ENCODE measurements at regions not wholly inside any gene's neighbourhood (a gene's known extent, or its start where the extent isn't known, plus 50 kb on each side); places are given as distances from the start of the nearest gene placed in this dataset.

- TF ChIP-seq GATA3 (IDR thresholded peaks at IDR 0.05; ENCODE audit: low read depth, low read length) (no peak), GATA2 (IDR thresholded peaks at IDR 0.05; ENCODE audit: low read depth, low read length) (no peak)
Measured at GRCh38 chr22:27609451-27609888, 192.1 kb downstream of the MN1 start.

GRCh38 chr22:27610863-27611786 is 190.4 kb downstream of the MN1 start:
- TF ChIP-seq GATA3 (IDR thresholded peaks at IDR 0.05; ENCODE audit: low read depth, low read length) (no peak), GATA2 (IDR thresholded peaks at IDR 0.05; ENCODE audit: low read depth, low read length) (no peak)

DNA sequence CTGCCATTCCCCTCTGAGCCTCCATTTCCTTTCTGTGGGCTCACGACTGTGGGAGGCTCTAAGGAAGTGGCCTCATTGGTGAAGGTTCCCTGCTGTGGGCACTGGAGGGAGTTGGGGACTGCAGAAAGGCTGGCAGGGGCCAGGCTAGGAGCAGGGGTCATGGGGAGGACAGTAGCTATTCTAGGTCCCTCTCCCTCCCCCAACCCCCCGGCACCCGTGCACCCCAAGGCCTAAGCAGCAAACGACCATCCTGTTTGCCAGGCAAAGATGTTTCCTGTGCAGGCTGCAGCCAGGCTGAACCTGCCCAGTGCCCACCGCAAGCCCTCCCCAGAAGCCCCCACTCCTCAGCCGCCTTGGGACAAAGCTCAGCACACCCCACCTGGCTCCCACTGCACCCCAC is 189.4 kb downstream of the MN1 start:
- no peak for TF ChIP-seq GATA2 (IDR thresholded peaks at IDR 0.05; ENCODE audit: low read depth, low read length)
- TF ChIP-seq GATA3 (IDR thresholded peaks at IDR 0.05; ENCODE audit: low read depth, low read length) = no peak

- TF ChIP-seq GATA3 (IDR thresholded peaks at IDR 0.05; ENCODE audit: low read depth, low read length) (no peak), GATA2 (IDR thresholded peaks at IDR 0.05; ENCODE audit: low read depth, low read length) (no peak)
Measured at GRCh38 chr22:27613099-27614005, 188.2 kb downstream of the MN1 start.

- TF ChIP-seq GATA3 (IDR thresholded peaks at IDR 0.05; ENCODE audit: low read depth, low read length) = no peak
- 0 out of 2 replicates have a peak, but pooled peaks have one; percentile 37 for TF ChIP-seq GATA2 (IDR thresholded peaks at IDR 0.05; ENCODE audit: low read depth, low read length)
Measured at GRCh38 chr22:27614006-27614649, 187.4 kb downstream of the MN1 start.

DNA sequence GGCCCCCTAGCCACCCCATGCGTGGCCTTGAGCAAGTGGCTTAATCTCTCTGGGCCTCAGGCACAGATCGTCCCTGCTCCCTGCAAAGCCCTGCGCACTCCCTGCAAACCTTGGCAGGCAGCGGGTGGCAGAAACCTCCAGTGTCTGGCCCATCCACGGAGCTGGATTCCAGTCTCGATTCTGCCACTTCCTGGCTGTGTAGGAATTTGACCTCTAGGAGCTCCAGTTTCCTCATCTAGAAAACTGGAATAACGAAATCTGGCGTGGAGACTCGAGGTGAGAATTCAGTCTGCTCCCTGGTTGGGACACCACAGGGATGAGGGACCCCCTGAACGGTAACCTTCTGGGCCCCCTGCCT is 186.9 kb downstream of the MN1 start:
- TF ChIP-seq GATA3 (IDR thresholded peaks at IDR 0.05; ENCODE audit: low read depth, low read length) = no peak
- no peak for TF ChIP-seq GATA2 (IDR thresholded peaks at IDR 0.05; ENCODE audit: low read depth, low read length)

GRCh38 chr22:27615408-27615807 is 186.1 kb downstream of the MN1 start:
- no peak for TF ChIP-seq GATA3 (IDR thresholded peaks at IDR 0.05; ENCODE audit: low read depth, low read length)
- TF ChIP-seq GATA2 (IDR thresholded peaks at IDR 0.05; ENCODE audit: low read depth, low read length) = no peak

GRCh38 chr22:27616033-27616432 is 185.5 kb downstream of the MN1 start:
- TF ChIP-seq GATA3 (IDR thresholded peaks at IDR 0.05; ENCODE audit: low read depth, low read length) = no peak
- TF ChIP-seq GATA2 (IDR thresholded peaks at IDR 0.05; ENCODE audit: low read depth, low read length) = no peak

GRCh38 chr22:27617214-27617881 is 184.2 kb downstream of the MN1 start:
- TF ChIP-seq GATA3 (IDR thresholded peaks at IDR 0.05; ENCODE audit: low read depth, low read length) = no peak
- no peak for TF ChIP-seq GATA2 (IDR thresholded peaks at IDR 0.05; ENCODE audit: low read depth, low read length)

DNA sequence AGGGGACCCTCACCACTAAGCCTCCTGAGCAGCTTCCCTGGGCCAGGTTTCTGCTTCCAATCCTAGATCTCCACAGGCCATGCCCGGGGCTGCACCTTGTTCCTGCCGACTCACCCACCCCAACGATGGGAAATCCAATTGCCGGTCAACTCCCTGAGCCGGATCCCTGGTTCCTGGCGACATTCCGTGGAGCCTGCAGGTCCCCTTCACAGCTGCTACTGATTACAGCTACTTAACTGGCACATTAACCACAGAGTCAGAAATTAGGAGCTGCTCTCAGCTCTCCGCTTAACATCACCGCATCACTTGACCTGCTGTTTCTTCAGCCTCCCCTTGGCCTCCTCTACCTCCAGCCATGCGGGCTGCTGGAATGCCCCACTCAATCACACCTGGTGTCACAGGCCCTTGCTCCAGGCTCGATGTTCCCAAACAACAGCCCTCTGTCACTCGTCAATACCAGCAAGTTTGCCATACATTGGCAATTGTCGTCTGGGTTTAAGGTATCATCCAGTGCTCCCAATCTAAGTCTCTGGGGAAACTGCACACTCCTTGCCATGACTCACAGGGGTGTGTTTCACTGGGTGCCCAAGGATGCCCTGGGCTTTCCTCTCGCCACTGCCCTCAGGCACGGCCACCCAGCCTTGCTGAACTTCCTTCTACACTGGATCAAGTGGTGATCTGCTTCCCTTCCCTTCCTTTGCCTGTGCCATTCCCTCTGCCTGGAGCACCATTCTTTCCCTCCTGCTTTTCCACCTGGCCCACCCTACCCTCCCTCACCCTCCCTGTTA is 181.0 kb downstream of the MN1 start:
- no peak for TF ChIP-seq GATA3 (IDR thresholded peaks at IDR 0.05; ENCODE audit: low read depth, low read length)
- no peak for TF ChIP-seq GATA2 (IDR thresholded peaks at IDR 0.05; ENCODE audit: low read depth, low read length)

DNA sequence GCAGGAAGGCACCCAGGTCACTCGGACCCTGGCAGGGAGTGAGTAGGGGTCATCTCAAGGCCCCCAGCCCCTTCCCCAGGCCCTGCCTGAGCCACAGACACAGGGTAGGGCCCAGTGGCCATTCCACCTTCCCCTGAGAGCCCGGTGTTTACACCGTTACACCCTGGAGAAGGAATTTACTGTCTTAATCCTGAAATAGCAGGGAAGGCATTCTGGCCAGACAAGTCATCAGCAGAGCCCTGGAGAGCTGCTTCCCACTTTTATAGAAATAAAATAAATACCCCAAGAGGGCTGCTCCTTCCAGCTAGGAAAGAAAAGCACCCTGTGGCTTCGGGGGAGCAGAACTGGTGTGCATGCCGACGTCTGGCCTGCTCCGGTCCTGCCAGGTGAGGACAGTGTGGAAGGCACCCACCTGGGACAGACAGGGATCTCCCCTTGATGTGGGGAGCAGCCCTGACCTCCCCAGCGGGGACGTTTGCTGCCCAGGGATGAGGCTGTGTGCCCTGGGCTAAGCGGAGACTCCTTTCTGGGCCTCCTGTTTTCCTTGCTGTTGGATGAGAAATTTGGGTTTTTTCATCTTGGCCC is 180.0 kb downstream of the MN1 start:
- TF ChIP-seq GATA2 (IDR thresholded peaks at IDR 0.05; ENCODE audit: low read depth, low read length) (no peak), GATA3 (IDR thresholded peaks at IDR 0.05; ENCODE audit: low read depth, low read length) (no peak)

GRCh38 chr22:27624042-27624441 is 177.5 kb downstream of the MN1 start:
- TF ChIP-seq GATA3 (IDR thresholded peaks at IDR 0.05; ENCODE audit: low read depth, low read length) (no peak), GATA2 (IDR thresholded peaks at IDR 0.05; ENCODE audit: low read depth, low read length) (no peak)
